ENCODE measurements at regions not wholly inside any gene's neighbourhood (a gene's known extent, or its start where the extent isn't known, plus 50 kb on each side); places are given as distances from the start of the nearest gene placed in this dataset.
"Not testable (repeated sequence)": the region's sequence is repeated elsewhere in the genome, so short reads cannot be mapped to it uniquely, and the experiment has no call there.

DNA sequence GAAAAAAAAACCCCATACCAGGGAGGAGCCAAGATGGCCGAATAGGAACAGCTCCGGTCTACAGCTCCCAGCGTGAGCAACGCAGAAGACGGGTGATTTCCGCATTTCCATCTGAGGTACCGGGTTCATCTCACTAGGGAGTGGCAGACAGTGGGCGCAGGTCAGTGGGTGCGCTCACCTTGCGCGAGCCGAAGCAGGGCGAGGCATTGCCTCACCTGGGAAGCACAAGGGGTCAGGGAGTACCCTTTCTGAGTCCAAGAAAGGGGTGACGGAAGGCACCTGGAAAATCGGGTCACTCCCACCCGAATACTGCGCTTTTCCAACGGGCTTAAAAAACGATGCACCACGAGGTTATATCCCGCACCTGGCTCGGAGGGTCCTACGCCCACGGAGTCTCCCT lies 1328.6 kb downstream of the GRIK2 start:
- TF ChIP-seq YY1 (IDR thresholded peaks at IDR 0.05; ENCODE audit: insufficient read depth, insufficient read length); ZNF274 (IDR thresholded peaks at IDR 0.05; ENCODE audit: low read depth, low read length); SUZ12 (IDR thresholded peaks at IDR 0.05; ENCODE audit: extremely low read depth, insufficient read depth, insufficient read length): not testable (repeated sequence)
